Upper lobe of right lung (tissue), 1 donor: ENCODE measurements at regions not wholly inside any gene's neighbourhood (a gene's known extent, or its start where the extent isn't known, plus 50 kb on each side); places are given as distances from the start of the nearest gene placed in this dataset.

ENCODE experiments used
- ATAC-seq: fragments of 200-7000 bp; cut with Tn5 transposase; one replicate; pipeline ENCODE4 v1.9.1; 2020; ENCODE audit warnings: mild to moderate bottlenecking, moderate library complexity
- DNase-seq: peaks from one replicate; pipeline ENCODE4 v3.0.0-alpha.2; 2020
- H3K27ac ChIP-seq: fragments of 200-600 bp; one replicate; pipeline ENCODE4 v1.8.0; 2022
- H3K27me3 ChIP-seq: fragments of 200-600 bp; one replicate; pipeline ENCODE4 v1.8.0; 2022; ENCODE audit warnings: mild to moderate bottlenecking
- H3K36me3 ChIP-seq: fragments of 200-600 bp; one replicate; pipeline ENCODE4 v1.8.0; 2022
- H3K4me1 ChIP-seq: fragments of 200-600 bp; one replicate; pipeline ENCODE4 v1.8.0; 2022
- H3K4me3 ChIP-seq: fragments of 200-600 bp; one replicate; pipeline ENCODE4 v1.8.0; 2022; ENCODE audit warnings: mild to moderate bottlenecking
- H3K9me3 ChIP-seq: fragments of 200-600 bp; one replicate; pipeline ENCODE4 v1.8.0; 2022
- intact Hi-C: fragments of 100-400 bp; cut with DNase I; formaldehyde crosslinking; loops from one replicate; pipeline ENCODE4 v1.11.0; 2022
- TF ChIP-seq, protein P1 (sequence below): fragments of 200-600 bp; IDR thresholded peaks from one replicate; pipeline ENCODE4 v1.8.0; 2022; ENCODE audit warnings: antibody characterized with exemption
- donor health status: DM: no; HTN: yes; CAD: no; lungs with severe emphysema.

- no peaks in the 10 kb centered on the region for H3K9me3 ChIP-seq
- H3K27ac ChIP-seq = no peak overlapping the region
- DNase-seq (no peak), ATAC-seq (no peak)
- no peaks in the 10 kb centered on the region for H3K4me1 ChIP-seq
- TF ChIP-seq, protein P1, sequence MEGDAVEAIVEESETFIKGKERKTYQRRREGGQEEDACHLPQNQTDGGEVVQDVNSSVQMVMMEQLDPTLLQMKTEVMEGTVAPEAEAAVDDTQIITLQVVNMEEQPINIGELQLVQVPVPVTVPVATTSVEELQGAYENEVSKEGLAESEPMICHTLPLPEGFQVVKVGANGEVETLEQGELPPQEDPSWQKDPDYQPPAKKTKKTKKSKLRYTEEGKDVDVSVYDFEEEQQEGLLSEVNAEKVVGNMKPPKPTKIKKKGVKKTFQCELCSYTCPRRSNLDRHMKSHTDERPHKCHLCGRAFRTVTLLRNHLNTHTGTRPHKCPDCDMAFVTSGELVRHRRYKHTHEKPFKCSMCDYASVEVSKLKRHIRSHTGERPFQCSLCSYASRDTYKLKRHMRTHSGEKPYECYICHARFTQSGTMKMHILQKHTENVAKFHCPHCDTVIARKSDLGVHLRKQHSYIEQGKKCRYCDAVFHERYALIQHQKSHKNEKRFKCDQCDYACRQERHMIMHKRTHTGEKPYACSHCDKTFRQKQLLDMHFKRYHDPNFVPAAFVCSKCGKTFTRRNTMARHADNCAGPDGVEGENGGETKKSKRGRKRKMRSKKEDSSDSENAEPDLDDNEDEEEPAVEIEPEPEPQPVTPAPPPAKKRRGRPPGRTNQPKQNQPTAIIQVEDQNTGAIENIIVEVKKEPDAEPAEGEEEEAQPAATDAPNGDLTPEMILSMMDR = no peak
- intact Hi-C loops = no loop called here
- H3K36me3 ChIP-seq = no peaks in the 10 kb centered on the region
- H3K4me3 ChIP-seq = no peak overlapping the region
- no peaks in the 10 kb centered on the region for H3K27me3 ChIP-seq
Measured at GRCh38 chr12:23399402-23399933, 550.0 kb downstream of the SOX5 start.

DNA sequence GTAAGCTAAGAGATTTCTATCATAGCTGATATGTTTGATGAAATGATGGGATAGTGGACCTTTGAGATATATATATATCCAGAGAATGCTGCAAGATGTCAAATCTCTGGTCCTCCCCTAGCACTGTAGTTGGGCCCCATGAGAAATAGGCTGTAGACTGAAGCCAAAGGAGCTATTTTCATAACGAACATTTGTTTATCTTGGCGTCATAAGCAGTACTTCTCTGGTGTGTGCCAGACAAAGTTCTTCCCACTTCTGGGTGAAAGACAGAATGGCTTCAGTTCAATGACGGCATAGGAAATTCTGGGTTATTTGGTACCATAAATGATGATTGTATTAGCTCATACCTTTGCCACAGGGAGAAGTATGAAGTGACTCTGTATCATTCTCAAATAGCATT lies 534.3 kb downstream of the SOX5 start:
- Histone ChIP-seq H3K4me3 (no peak overlapping the region), H3K9me3 (no peaks in the 10 kb centered on the region), H3K27me3 (no peaks in the 10 kb centered on the region), H3K4me1 (no peaks in the 10 kb centered on the region), H3K27ac (no peak overlapping the region), H3K36me3 (no peaks in the 10 kb centered on the region)
- DNase-seq = no peak
- TF ChIP-seq, protein P1 = no peak
- intact Hi-C loops = no loop called here
- ATAC-seq = no peak

GRCh38 chr12:23421556-23421955 lies 527.9 kb downstream of the SOX5 start:
- Histone ChIP-seq H3K4me3 (no peak overlapping the region), H3K27me3 (no peaks in the 10 kb centered on the region), H3K36me3 (no peaks in the 10 kb centered on the region), H3K4me1 (no peaks in the 10 kb centered on the region), H3K27ac (no peak overlapping the region), H3K9me3 (no peaks in the 10 kb centered on the region)
- ATAC-seq = no peak
- intact Hi-C loops = no loop called here
- TF ChIP-seq, protein P1 = no peak
- no peak for DNase-seq

DNA sequence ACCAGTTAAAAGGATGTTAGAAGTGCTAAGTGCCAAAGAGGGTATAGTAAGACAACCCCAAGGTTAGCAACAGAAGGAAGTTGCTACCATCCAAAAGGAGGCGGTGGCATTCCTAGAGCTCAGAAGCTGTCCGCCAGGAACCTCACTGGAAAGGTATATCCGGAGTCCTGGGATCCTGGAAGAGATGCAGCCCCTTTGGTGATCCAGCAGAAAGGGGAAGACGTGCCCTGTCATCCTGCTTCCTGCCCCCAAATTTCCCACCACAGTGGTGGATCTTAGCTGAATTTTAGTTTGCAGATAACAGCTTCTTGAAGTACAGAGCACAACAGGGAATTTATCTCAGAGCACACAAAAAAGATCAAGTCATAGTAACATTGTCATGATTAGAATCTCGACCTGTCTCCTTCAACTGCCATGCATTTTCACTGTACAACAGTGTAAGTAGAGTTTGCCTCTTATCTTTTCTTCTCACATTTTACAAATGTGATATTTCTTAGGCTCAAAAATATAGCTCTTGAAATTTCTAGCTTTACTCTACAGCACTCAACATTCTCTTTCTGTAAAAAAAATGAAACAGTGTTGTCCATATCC lies 526.3 kb downstream of the SOX5 start:
- intact Hi-C loops = no loop called here
- no peak overlapping the region for H3K4me3 ChIP-seq
- no peaks in the 10 kb centered on the region for H3K4me1 ChIP-seq
- TF ChIP-seq, protein P1 = no peak
- no peaks in the 10 kb centered on the region for H3K9me3 ChIP-seq
- H3K27ac ChIP-seq = no peak overlapping the region
- DNase-seq (no peak), ATAC-seq (no peak)
- no peaks in the 10 kb centered on the region for H3K27me3 ChIP-seq
- H3K36me3 ChIP-seq = no peaks in the 10 kb centered on the region

- DNase-seq = no peak
- H3K4me3 ChIP-seq = no peak overlapping the region
- H3K27me3 ChIP-seq = no peaks in the 10 kb centered on the region
- intact Hi-C loops = no loop called here
- no peak for ATAC-seq
- no peak overlapping the region for H3K27ac ChIP-seq
- TF ChIP-seq, protein P1 = no peak
- no peaks in the 10 kb centered on the region for H3K36me3 ChIP-seq
- H3K9me3 ChIP-seq = no peaks in the 10 kb centered on the region
- no peaks in the 10 kb centered on the region for H3K4me1 ChIP-seq
Measured at GRCh38 chr12:23423796-23424195, 525.7 kb downstream of the SOX5 start.

- Histone ChIP-seq H3K4me1 (no peaks in the 10 kb centered on the region), H3K9me3 (no peaks in the 10 kb centered on the region), H3K27ac (no peak overlapping the region), H3K4me3 (no peak overlapping the region), H3K36me3 (no peaks in the 10 kb centered on the region), H3K27me3 (no peaks in the 10 kb centered on the region)
- DNase-seq (no peak), ATAC-seq (no peak)
- intact Hi-C loops = no loop called here
- TF ChIP-seq, protein P1 = no peak
Measured at GRCh38 chr12:23424685-23425084, 524.8 kb downstream of the SOX5 start.
